ENCODE measurements at regions not wholly inside any gene's neighbourhood (a gene's known extent, or its start where the extent isn't known, plus 50 kb on each side); places are given as distances from the start of the nearest gene placed in this dataset.

- DNase-seq (ENCODE audit: low read depth, low spot score) = no peak
These were observed 134.7 kb downstream of the SOX9 start for GRCh38 chr17:72255481-72255880.

- no peak for DNase-seq (ENCODE audit: low read depth, low spot score)
These were observed 137.9 kb downstream of the SOX9 start for GRCh38 chr17:72258711-72259110.

- no peak for DNase-seq (ENCODE audit: low read depth, low spot score)
These were observed 139.1 kb downstream of the SOX9 start for GRCh38 chr17:72259922-72260321.

GRCh38 chr17:72262766-72263165 is 141.9 kb downstream of the SOX9 start:
- DNase-seq (ENCODE audit: low read depth, low spot score) = no peak

GRCh38 chr17:72264682-72265405 is 144.0 kb downstream of the SOX9 start:
- DNase-seq (ENCODE audit: low read depth, low spot score) = no peak

- no peak for DNase-seq (ENCODE audit: low read depth, low spot score)
These were observed 145.4 kb downstream of the SOX9 start for GRCh38 chr17:72266112-72266775.

- DNase-seq (ENCODE audit: low read depth, low spot score) = no peak
These were observed 146.8 kb downstream of the SOX9 start for GRCh38 chr17:72267601-72268000.

- no peak for DNase-seq (ENCODE audit: low read depth, low spot score)
These were observed 147.6 kb downstream of the SOX9 start for GRCh38 chr17:72268431-72268830.

- DNase-seq (ENCODE audit: low read depth, low spot score) = no peak
These were observed 149.6 kb downstream of the SOX9 start for GRCh38 chr17:72270273-72270924.

GRCh38 chr17:72271603-72272002 is 150.8 kb downstream of the SOX9 start:
- no peak for DNase-seq (ENCODE audit: low read depth, low spot score)

GRCh38 chr17:72273289-72274056 is 152.7 kb downstream of the SOX9 start:
- no peak for DNase-seq (ENCODE audit: low read depth, low spot score)

GRCh38 chr17:72274614-72275013 is 153.8 kb downstream of the SOX9 start:
- DNase-seq (ENCODE audit: low read depth, low spot score) = no peak

GRCh38 chr17:72280881-72281280 is 160.1 kb downstream of the SOX9 start:
- DNase-seq (ENCODE audit: low read depth, low spot score) = no peak

- DNase-seq (ENCODE audit: low read depth, low spot score) = no peak
These were observed 161.7 kb downstream of the SOX9 start for GRCh38 chr17:72282439-72283029.

GRCh38 chr17:72284806-72285205 is 164.0 kb downstream of the SOX9 start:
- DNase-seq (ENCODE audit: low read depth, low spot score) = no peak

- no peak for DNase-seq (ENCODE audit: low read depth, low spot score)
These were observed 166.8 kb downstream of the SOX9 start for GRCh38 chr17:72287586-72287985.

GRCh38 chr17:72294487-72294893 is 173.7 kb downstream of the SOX9 start:
- DNase-seq (ENCODE audit: low read depth, low spot score) = no peak

GRCh38 chr17:72295916-72296315 is 175.1 kb downstream of the SOX9 start:
- no peak for DNase-seq (ENCODE audit: low read depth, low spot score)

- DNase-seq (ENCODE audit: low read depth, low spot score) = no peak
These were observed 175.6 kb downstream of the SOX9 start for GRCh38 chr17:72296456-72296855.

- DNase-seq (ENCODE audit: low read depth, low spot score) = no peak
These were observed 176.7 kb downstream of the SOX9 start for GRCh38 chr17:72297326-72298115.

- DNase-seq (ENCODE audit: low read depth, low spot score) = no peak
These were observed 178.3 kb downstream of the SOX9 start for GRCh38 chr17:72299100-72299499.

All from iPS DF 19.7 (cell line).